ENCODE measurements at regions not wholly inside any gene's neighbourhood (a gene's known extent, or its start where the extent isn't known, plus 50 kb on each side); places are given as distances from the start of the nearest gene placed in this dataset.

DNA sequence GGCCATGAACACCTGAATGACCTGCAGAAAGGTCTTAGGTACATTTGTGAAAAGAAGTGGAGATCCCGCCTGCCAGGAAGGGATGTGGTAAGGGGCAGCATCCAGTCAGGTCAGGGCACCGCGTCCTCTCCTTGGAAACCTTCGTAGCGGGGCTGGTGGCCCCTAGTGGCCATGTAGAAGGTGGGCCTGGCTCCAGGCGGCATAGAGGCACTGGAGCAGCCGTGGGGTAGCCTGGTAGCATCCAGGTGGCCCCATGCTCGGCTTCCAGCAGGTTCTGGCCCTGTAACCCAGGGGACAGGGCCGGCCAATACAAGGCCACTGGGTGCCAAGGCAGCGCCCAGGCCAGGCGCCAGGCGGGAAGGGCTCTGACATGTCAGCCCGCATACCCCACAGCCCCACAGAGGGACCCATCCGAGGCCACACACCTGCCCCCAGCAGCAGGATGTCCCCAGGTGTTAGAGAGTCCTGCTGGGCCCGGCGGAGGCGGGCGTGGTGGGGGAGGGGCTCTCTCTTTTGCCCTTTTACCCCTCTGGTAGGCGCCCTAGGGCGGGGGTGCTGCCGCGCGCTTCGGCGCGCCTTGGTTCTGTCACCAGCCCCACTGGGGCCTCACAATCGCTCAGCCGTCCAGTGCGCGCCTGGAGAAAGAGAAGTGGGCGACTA lies 58.3 kb upstream of the SPATA31E1 start:
- Histone ChIP-seq H3K27ac (no peak overlapping the region), H3K4me1 (no peaks in the 10 kb centered on the region), H3K4me3 (no peak overlapping the region), H3K36me3 (replicated peaks in 1 of 2; ENCODE audit: insufficient read depth in 1 of 2, low read depth in 2 of 2) (no peaks in the 10 kb centered on the region), H3K9me3 (no peaks in the 10 kb centered on the region), H3K27me3 (no peaks in the 10 kb centered on the region)
- DNase-seq (no peak), ATAC-seq (no peak)
- TF ChIP-seq CTCF (IDR thresholded peaks at IDR 0.05): no peak
- TF ChIP-seq POLR2A (IDR thresholded peaks at IDR 0.05): no peak
- intact Hi-C loops (cut with DNase I): no loop called here
- 96% methylated on average over 18 to 29 of the region's 31 CpGs for WGBS, 2 donors

DNA sequence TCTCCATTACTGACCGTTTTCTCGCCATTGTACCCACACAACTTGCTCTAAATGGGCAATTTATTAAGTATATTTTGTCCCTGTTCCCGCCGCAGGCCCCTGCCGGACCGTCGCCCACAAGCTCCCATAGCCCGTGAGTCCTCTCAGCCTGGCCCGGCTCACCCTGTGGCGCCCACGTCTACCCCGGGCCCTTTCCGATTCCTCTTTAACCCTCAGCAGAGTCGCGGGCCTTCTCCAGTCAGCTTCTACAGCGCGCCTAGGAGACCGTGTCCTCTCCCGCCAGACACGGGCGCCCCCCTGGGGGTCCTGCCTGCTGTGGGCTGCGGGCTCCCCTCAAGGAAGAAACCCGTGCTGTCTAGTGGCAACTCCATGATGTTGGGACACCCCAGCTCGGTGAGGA lies 57.8 kb upstream of the SPATA31E1 start:
- intact Hi-C loops (cut with DNase I): no loop called here
- Histone ChIP-seq H3K27me3 (no peaks in the 10 kb centered on the region), H3K27ac (no peak overlapping the region), H3K4me3 (no peak overlapping the region), H3K9me3 (no peaks in the 10 kb centered on the region), H3K4me1 (no peaks in the 10 kb centered on the region), H3K36me3 (replicated peaks in 1 of 2; ENCODE audit: insufficient read depth in 1 of 2, low read depth in 2 of 2) (no peaks in the 10 kb centered on the region)
- TF ChIP-seq POLR2A (IDR thresholded peaks at IDR 0.05) (no peak), CTCF (IDR thresholded peaks at IDR 0.05) (no peak)
- no peak for ATAC-seq
- no peak for DNase-seq
- 92 to 96% methylated on average over 19 to 23 of the region's 24 CpGs for WGBS, 2 donors

DNA sequence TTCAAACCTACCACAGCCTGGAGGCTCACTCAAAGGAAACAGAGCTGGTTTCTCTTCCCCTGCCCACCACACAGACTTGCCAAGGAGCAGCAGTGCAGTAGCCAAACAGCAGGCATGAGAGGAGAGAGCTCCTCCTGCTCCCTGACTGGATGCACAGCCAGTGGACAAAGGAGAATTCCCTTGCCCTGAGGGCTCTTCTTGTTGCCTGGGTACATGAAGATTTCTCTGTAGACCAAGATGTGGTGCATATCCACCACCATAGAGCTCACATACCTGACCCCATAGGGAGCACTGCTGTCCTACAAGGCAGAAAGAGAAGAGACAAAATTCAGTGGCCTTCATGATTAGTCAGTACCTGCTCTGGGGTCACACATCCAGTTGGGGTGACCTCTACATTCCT lies 56.3 kb upstream of the SPATA31E1 start:
- Histone ChIP-seq H3K27me3 (no peaks in the 10 kb centered on the region), H3K36me3 (replicated peaks in 1 of 2; ENCODE audit: insufficient read depth in 1 of 2, low read depth in 2 of 2) (no peaks in the 10 kb centered on the region), H3K4me1 (no peaks in the 10 kb centered on the region), H3K4me3 (no peak overlapping the region), H3K27ac (no peak overlapping the region), H3K9me3 (no peaks in the 10 kb centered on the region)
- TF ChIP-seq POLR2A (IDR thresholded peaks at IDR 0.05): no peak
- no peak for TF ChIP-seq CTCF (IDR thresholded peaks at IDR 0.05)
- no peak for DNase-seq
- intact Hi-C loops (cut with DNase I): no loop called here
- ATAC-seq: no peak

DNA sequence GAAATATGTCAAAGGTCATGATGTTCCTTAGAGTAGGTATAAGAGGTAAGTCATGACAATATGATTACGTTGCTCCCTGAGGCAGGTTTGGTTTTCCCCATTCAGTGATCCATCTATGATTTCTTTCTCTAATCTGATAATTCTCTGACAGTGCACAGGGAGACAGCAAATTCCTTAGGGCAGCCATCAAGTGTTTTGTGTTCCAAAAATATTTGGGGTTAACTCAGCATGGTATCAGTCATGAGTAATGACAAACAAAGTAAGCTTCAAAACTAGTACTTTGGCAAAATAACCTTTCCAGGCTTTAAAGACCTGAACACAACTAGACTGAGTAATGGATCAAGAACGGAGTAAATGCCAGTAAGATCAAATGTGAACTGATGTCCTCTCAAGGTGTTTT lies 55.3 kb upstream of the SPATA31E1 start:
- H3K4me3 ChIP-seq: no peak overlapping the region
- H3K4me1 ChIP-seq: no peaks in the 10 kb centered on the region
- H3K27ac ChIP-seq: no peak overlapping the region
- 80 to 90% methylated on average over 2 of the region's 2 CpGs for WGBS, 2 donors
- H3K27me3 ChIP-seq: no peaks in the 10 kb centered on the region
- no peaks in the 10 kb centered on the region for H3K36me3 ChIP-seq (replicated peaks in 1 of 2; ENCODE audit: insufficient read depth in 1 of 2, low read depth in 2 of 2)
- intact Hi-C loops (cut with DNase I): no loop called here
- ATAC-seq (no peak), DNase-seq (no peak)
- TF ChIP-seq POLR2A (IDR thresholded peaks at IDR 0.05): no peak
- TF ChIP-seq CTCF (IDR thresholded peaks at IDR 0.05): no peak
- H3K9me3 ChIP-seq: no peaks in the 10 kb centered on the region

- WGBS, 2 donors: 19 to 29% methylated on average over 1 of the region's 1 CpG
Measured at GRCh38 chr9:87829756-87830155, 52.9 kb upstream of the SPATA31E1 start.

More at GRCh38 chr9:87829756-87830155, 52.9 kb upstream of the SPATA31E1 start:
- ATAC-seq: no peak
- no peaks in the 10 kb centered on the region for H3K36me3 ChIP-seq (replicated peaks in 1 of 2; ENCODE audit: insufficient read depth in 1 of 2, low read depth in 2 of 2)
- no peak overlapping the region for H3K4me3 ChIP-seq
- no peak overlapping the region for H3K27ac ChIP-seq
- no peak for TF ChIP-seq CTCF (IDR thresholded peaks at IDR 0.05)
- TF ChIP-seq POLR2A (IDR thresholded peaks at IDR 0.05): no peak
- no peaks in the 10 kb centered on the region for H3K27me3 ChIP-seq
- no peaks in the 10 kb centered on the region for H3K4me1 ChIP-seq
- DNase-seq: no peak
- intact Hi-C loops (cut with DNase I): no loop called here
- H3K9me3 ChIP-seq: no peaks in the 10 kb centered on the region

Data from body of pancreas (tissue), 4 donors.